SK-N-SH (cell line): ENCODE measurements at regions not wholly inside any gene's neighbourhood (a gene's known extent, or its start where the extent isn't known, plus 50 kb on each side); places are given as distances from the start of the nearest gene placed in this dataset.

Experiments used
- CTCF ChIA-PET: fragments of 300-600, 350-600 bp; formaldehyde crosslinking; extraction: SDS; loops from one replicate; lab custom pipeline; 2021; lab: Yijun Ruan, JAX
- POLR2A ChIA-PET: fragments of 350-600 bp; sonication (Branson Sonifier 250); formaldehyde crosslinking; extraction: SDS; loops from one replicate; lab custom pipeline; 2020; ENCODE audit warnings: antibody characterized with exemption, inconsistent platforms; lab: Yijun Ruan, JAX
- DNase-seq: peaks from one replicate; pipeline ENCODE4 v3.0.0; 2012
- H2AFZ ChIP-seq: fragments of 200-600 bp; sonication (generic); 2 replicates; pipeline ENCODE4 v1.8.1; 2016; ENCODE audit warnings: antibody characterized with exemption, mild to moderate bottlenecking, low read depth
- H3F3A ChIP-seq: fragments of 200-600 bp; sonication (generic); replicated peaks from 2 replicates; pipeline ENCODE3; 2016; ENCODE audit warnings: antibody characterized with exemption, mild to moderate bottlenecking; ENCODE audit not compliant: insufficient read depth
- H3K27ac ChIP-seq, 2 experiments: fragments of 200-500 bp in 1 of 2; fragments of 200-600 bp in 1 of 2; sonication (Bioruptor generic) in 1 of 2; sonication (generic), shearing (Covaris generic) in 1 of 2; 2 replicates each; pipeline versions ENCODE4 v1.5.1 to v1.6.1; 2014 to 2016; ENCODE audit warnings: low read depth in 2 of 2, inconsistent platforms in 1 of 2, low read length in 1 of 2, mild to moderate bottlenecking in 1 of 2, mixed read lengths in 1 of 2
- H3K27me3 ChIP-seq: fragments of 200-600 bp; sonication (generic), shearing (Covaris generic); 2 replicates; pipeline ENCODE4 v1.6.1; 2016; ENCODE audit warnings: mixed run types; ENCODE audit not compliant: insufficient read depth
- H3K36me3 ChIP-seq, 2 experiments: fragments of 200-500 bp in 1 of 2; fragments of 200-600 bp in 1 of 2; sonication (Bioruptor generic) in 1 of 2; sonication (generic) in 1 of 2; replicated peaks in 1 of 2; 2 replicates each; pipeline versions ENCODE3 to v1.5.1; 2014 to 2016; ENCODE audit warnings: low read length in 1 of 2, mild to moderate bottlenecking in 1 of 2; ENCODE audit not compliant: insufficient read depth in 2 of 2, control insufficient read depth in 1 of 2
- H3K4me1 ChIP-seq, 2 experiments: fragments of 200-500 bp in 1 of 2; fragments of 200-600 bp in 1 of 2; sonication (Bioruptor generic) in 1 of 2; sonication (generic), shearing (Covaris generic) in 1 of 2; 2 replicates each; pipeline versions ENCODE4 v1.5.1 to v1.6.1; 2014 to 2016; ENCODE audit warnings: low read depth in 1 of 2, low read length in 1 of 2, mixed run types in 1 of 2; ENCODE audit not compliant: insufficient read depth in 2 of 2, control insufficient read depth in 1 of 2
- H3K4me2 ChIP-seq: fragments of 200-600 bp; sonication (generic), shearing (Covaris generic); 2 replicates; pipeline ENCODE4 v1.6.1; 2017; ENCODE audit warnings: mixed run types
- H3K4me3 ChIP-seq, 2 experiments: fragments of 200-500 bp in 1 of 2; fragments of 200-600 bp in 1 of 2; sonication (Bioruptor generic) in 1 of 2; sonication (generic), shearing (Covaris generic) in 1 of 2; 2 replicates each; pipeline versions ENCODE4 v1.5.1 to v1.8.1; 2014 to 2016; ENCODE audit warnings: low read depth in 2 of 2, inconsistent platforms in 1 of 2, low read length in 1 of 2, mild to moderate bottlenecking in 1 of 2, mixed read lengths in 1 of 2, moderate library complexity in 1 of 2
- H3K79me2 ChIP-seq: fragments of 200-600 bp; sonication (generic); 2 replicates; pipeline ENCODE4 v1.8.1; 2017; ENCODE audit warnings: mild to moderate bottlenecking; ENCODE audit not compliant: insufficient read depth
- H3K9ac ChIP-seq: fragments of 200-600 bp; sonication (generic); 2 replicates; pipeline ENCODE4 v1.6.1; 2017; ENCODE audit warnings: mixed run types
- H3K9me2 ChIP-seq: fragments of 200-600 bp; sonication (generic); 2 replicates; pipeline ENCODE4 v1.6.1; 2017; ENCODE audit warnings: mixed run types
- H3K9me3 ChIP-seq: fragments of 200-600 bp; sonication (generic); 2 replicates; pipeline ENCODE4 v1.6.1; 2017; ENCODE audit warnings: mixed run types, mild to moderate bottlenecking, moderate library complexity
- H4K20me1 ChIP-seq: fragments of 200-600 bp; sonication (generic); 2 replicates; pipeline ENCODE4 v1.6.1; 2017; ENCODE audit warnings: mild to moderate bottlenecking, mixed run types; ENCODE audit not compliant: insufficient read depth
- FOSL2 ChIP-seq: IDR thresholded peaks from 2 replicates; pipeline ENCODE4 v1.4.0; 2012; ENCODE audit warnings: low read depth, mild to moderate bottlenecking, moderate library complexity, borderline replicate concordance
- FOXM1 ChIP-seq: IDR thresholded peaks from 2 replicates; pipeline ENCODE4 v1.4.0; 2012; ENCODE audit warnings: low read depth, mild to moderate bottlenecking
- GABPA ChIP-seq: IDR thresholded peaks from 2 replicates; pipeline ENCODE4 v1.4.0; 2012; ENCODE audit warnings: low read depth, mild to moderate bottlenecking
- MEF2A ChIP-seq: IDR thresholded peaks from 2 replicates; pipeline ENCODE4 v1.4.0; 2012; ENCODE audit warnings: low read depth, borderline replicate concordance
- NRF1 ChIP-seq: IDR thresholded peaks from 2 replicates; pipeline ENCODE4 v1.6.1; 2012; ENCODE audit warnings: low read depth, mild to moderate bottlenecking, low read length
- PBX3 ChIP-seq: IDR thresholded peaks from 2 replicates; pipeline ENCODE4; 2012
- POLR2AphosphoS5 ChIP-seq: IDR thresholded peaks from 2 replicates; pipeline ENCODE4 v1.6.1; 2012; ENCODE audit warnings: low read depth, low read length
- RAD21 ChIP-seq: IDR thresholded peaks from 2 replicates; pipeline ENCODE4 v1.6.1; 2012; ENCODE audit warnings: mild to moderate bottlenecking, low read length
- RFX5 ChIP-seq: IDR thresholded peaks from 2 replicates; pipeline ENCODE4 v1.6.1; 2012; ENCODE audit warnings: mild to moderate bottlenecking, improper control_type of control experiment, low read length
- RXRA ChIP-seq: IDR thresholded peaks from 2 replicates; pipeline ENCODE4 v1.4.0; 2012; ENCODE audit warnings: low read depth, mild to moderate bottlenecking, borderline replicate concordance
- SMC3 ChIP-seq: IDR thresholded peaks from 2 replicates; pipeline ENCODE4 v1.6.1; 2012; ENCODE audit warnings: low read depth, low read length, improper control_type of control experiment
- TCF12 ChIP-seq: IDR thresholded peaks from 2 replicates; pipeline ENCODE4 v1.4.0; 2012
- YY1 ChIP-seq: IDR thresholded peaks from 2 replicates; pipeline ENCODE4 v1.4.0; 2012; ENCODE audit warnings: low read depth, mild to moderate bottlenecking
- ZBTB33 ChIP-seq: IDR thresholded peaks from 2 replicates; pipeline ENCODE4 v1.4.0; 2012; ENCODE audit warnings: low read depth, borderline replicate concordance
- WGBS: methylation state at CpG from one replicate; pipeline ENCODE4 v1.1.6; 2017; ENCODE audit warnings: low lambda C conversion rate; 5-methylcytosine and 5-hydroxymethylcytosine counted together
- TF ChIP-seq, protein P1 (sequence below): fragments of 150-350 bp; IDR thresholded peaks from 2 replicates; pipeline ENCODE4 v1.6.1; 2017; ENCODE audit warnings: antibody characterized with exemption, low read length, low read depth, borderline replicate concordance
- TF ChIP-seq, protein P2 (sequence below): IDR thresholded peaks from 2 replicates; pipeline ENCODE4 v1.4.0; 2012; ENCODE audit warnings: low read depth
- TF ChIP-seq, protein P3 (sequence below): IDR thresholded peaks from 2 replicates; pipeline ENCODE4 v1.6.1; 2012; ENCODE audit warnings: mild to moderate bottlenecking, low read depth, low read length, moderate library complexity

DNA sequence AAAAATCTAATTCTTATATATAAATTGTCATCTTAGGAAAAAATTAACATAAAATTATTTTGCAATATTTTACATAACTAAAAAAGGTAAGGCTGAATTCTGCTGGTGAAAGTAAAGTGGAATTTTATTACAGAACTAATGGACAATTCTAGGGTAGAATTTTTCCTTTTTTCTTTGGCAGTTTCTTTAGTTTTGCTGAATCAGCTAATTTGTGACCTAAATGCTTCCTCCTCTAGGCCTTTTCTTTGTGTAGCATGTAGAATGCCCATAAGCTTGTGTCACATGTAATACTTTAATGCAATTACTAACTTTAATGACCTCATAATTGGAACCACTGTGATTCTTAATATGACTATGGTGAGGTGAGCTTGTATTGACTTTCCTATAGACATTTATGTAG is 1378.4 kb upstream of the ADGRL4 start (continued):
- TF ChIP-seq ZBTB33: no peak
- TF ChIP-seq FOXM1: no peak
- TF ChIP-seq, protein P1, sequence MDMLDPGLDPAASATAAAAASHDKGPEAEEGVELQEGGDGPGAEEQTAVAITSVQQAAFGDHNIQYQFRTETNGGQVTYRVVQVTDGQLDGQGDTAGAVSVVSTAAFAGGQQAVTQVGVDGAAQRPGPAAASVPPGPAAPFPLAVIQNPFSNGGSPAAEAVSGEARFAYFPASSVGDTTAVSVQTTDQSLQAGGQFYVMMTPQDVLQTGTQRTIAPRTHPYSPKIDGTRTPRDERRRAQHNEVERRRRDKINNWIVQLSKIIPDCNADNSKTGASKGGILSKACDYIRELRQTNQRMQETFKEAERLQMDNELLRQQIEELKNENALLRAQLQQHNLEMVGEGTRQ: no peak
- no peak for TF ChIP-seq RFX5
- no peak for TF ChIP-seq GABPA
- TF ChIP-seq RAD21: no peak
- TF ChIP-seq, protein P2, sequence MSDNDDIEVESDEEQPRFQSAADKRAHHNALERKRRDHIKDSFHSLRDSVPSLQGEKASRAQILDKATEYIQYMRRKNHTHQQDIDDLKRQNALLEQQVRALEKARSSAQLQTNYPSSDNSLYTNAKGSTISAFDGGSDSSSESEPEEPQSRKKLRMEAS: no peak

- no peaks in the 10 kb centered on the region for H4K20me1 ChIP-seq
- ChIA-PET POLR2A (no interaction called here), CTCF (no interaction called here)
- H3K27ac ChIP-seq: no peak overlapping the region
- no peaks in the 10 kb centered on the region for H3K9me2 ChIP-seq
- no peaks in the 10 kb centered on the region for H3K79me2 ChIP-seq
- H3K27me3 ChIP-seq: no peaks in the 10 kb centered on the region
- no peaks in the 10 kb centered on the region for H3K36me3 ChIP-seq
- DNase-seq: no peak
- H3K9me3 ChIP-seq: no peaks in the 10 kb centered on the region
- no peak overlapping the region for H2AFZ ChIP-seq
- no peaks in the 10 kb centered on the region for H3K4me1 ChIP-seq
- H3K4me3 ChIP-seq: no peak overlapping the region
- no peak overlapping the region for H3K9ac ChIP-seq
- TF ChIP-seq SMC3 (no peak), POLR2AphosphoS5 (no peak), NRF1 (no peak)
- TF ChIP-seq, protein P2: no peak
- WGBS: 29% methylated on average over 1 of the region's 1 CpG
- H3F3A ChIP-seq: no peaks in the 10 kb centered on the region
- no peak overlapping the region for H3K4me2 ChIP-seq
Measured at GRCh38 chr1:80384083-80384830, 1377.7 kb upstream of the ADGRL4 start.

- Histone ChIP-seq H3F3A (no peaks in the 10 kb centered on the region), H3K9me3 (no peaks in the 10 kb centered on the region; the same call in 1 of the 2 replicates), H3K36me3 (no peaks in the 10 kb centered on the region), H3K9ac (no peak overlapping the region), H3K4me3 (no peak overlapping the region), H3K4me2 (no peak overlapping the region), H3K27ac (no peak overlapping the region), H3K4me1 (no peaks in the 10 kb centered on the region), H3K27me3 (no peaks in the 10 kb centered on the region), H3K79me2 (no peaks in the 10 kb centered on the region), H3K9me2 (no peaks in the 10 kb centered on the region), H2AFZ (no peak overlapping the region), H4K20me1 (no peaks in the 10 kb centered on the region)
- CTCF ChIA-PET: interaction anchor here (1.1 kb wide), 1 partner anchor 9 kb away, joined by 6 read pairs; no protein-coding TSS in a partner anchor
- POLR2A ChIA-PET: no interaction called here
- no peak for DNase-seq
- no peak for TF ChIP-seq RFX5
- TF ChIP-seq MEF2A: no peak
- TF ChIP-seq FOSL2: peak; percentile 8; the same call in 1 of the 2 replicates
- TF ChIP-seq YY1: no peak
- TF ChIP-seq PBX3: no peak
- no peak for TF ChIP-seq TCF12
- TF ChIP-seq, protein P3, sequence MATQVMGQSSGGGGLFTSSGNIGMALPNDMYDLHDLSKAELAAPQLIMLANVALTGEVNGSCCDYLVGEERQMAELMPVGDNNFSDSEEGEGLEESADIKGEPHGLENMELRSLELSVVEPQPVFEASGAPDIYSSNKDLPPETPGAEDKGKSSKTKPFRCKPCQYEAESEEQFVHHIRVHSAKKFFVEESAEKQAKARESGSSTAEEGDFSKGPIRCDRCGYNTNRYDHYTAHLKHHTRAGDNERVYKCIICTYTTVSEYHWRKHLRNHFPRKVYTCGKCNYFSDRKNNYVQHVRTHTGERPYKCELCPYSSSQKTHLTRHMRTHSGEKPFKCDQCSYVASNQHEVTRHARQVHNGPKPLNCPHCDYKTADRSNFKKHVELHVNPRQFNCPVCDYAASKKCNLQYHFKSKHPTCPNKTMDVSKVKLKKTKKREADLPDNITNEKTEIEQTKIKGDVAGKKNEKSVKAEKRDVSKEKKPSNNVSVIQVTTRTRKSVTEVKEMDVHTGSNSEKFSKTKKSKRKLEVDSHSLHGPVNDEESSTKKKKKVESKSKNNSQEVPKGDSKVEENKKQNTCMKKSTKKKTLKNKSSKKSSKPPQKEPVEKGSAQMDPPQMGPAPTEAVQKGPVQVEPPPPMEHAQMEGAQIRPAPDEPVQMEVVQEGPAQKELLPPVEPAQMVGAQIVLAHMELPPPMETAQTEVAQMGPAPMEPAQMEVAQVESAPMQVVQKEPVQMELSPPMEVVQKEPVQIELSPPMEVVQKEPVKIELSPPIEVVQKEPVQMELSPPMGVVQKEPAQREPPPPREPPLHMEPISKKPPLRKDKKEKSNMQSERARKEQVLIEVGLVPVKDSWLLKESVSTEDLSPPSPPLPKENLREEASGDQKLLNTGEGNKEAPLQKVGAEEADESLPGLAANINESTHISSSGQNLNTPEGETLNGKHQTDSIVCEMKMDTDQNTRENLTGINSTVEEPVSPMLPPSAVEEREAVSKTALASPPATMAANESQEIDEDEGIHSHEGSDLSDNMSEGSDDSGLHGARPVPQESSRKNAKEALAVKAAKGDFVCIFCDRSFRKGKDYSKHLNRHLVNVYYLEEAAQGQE: no peak
- no peak for TF ChIP-seq RXRA
Measured at GRCh38 chr1:80375662-80376061, 1369.1 kb upstream of the ADGRL4 start.
